ENCODE measurements at regions not wholly inside any gene's neighbourhood (a gene's known extent, or its start where the extent isn't known, plus 50 kb on each side); places are given as distances from the start of the nearest gene placed in this dataset.

GRCh38 chr4:138630666-138631065 is 384.9 kb upstream of the NOCT start:
- TF ChIP-seq CTCF (IDR thresholded peaks at IDR 0.05; ENCODE audit: extremely low read depth in 1 of 2, insufficient read depth in 1 of 2, low read depth in 1 of 2, low read length in 2 of 2) (no peak), POLR2A (IDR thresholded peaks at IDR 0.05; ENCODE audit: low read depth, low read length) (no peak), EZH2 (IDR thresholded peaks at IDR 0.05; ENCODE audit: borderline replicate concordance, low read depth, low read length, severe bottlenecking) (no peak), POLR2AphosphoS5 (IDR thresholded peaks at IDR 0.05; ENCODE audit: insufficient read depth, low read depth, low read length) (no peak), MYC (IDR thresholded peaks at IDR 0.05; ENCODE audit: low read depth, low read length) (no peak)
